Stimulated activated CD4-positive, alpha-beta T cell treated with anti-CD3 and anti-CD28 coated beads, Interleukin-2, amount 100 ng/mL, for 48 hours (primary cell): ENCODE measurements at regions not wholly inside any gene's neighbourhood (a gene's known extent, or its start where the extent isn't known, plus 50 kb on each side); places are given as distances from the start of the nearest gene placed in this dataset.

Source experiments
- DNase-seq, 2 donors: peaks; one replicate each; pipeline ENCODE4 v3.0.0-alpha.2; 2020

- no peak for DNase-seq
Observed at GRCh38 chr3:193970773-193971206, 165.2 kb upstream of the HES1 start.

- no peak for DNase-seq
Observed at GRCh38 chr3:193971261-193971751, 164.6 kb upstream of the HES1 start.

- no peak for DNase-seq
Observed at GRCh38 chr3:193971966-193972365, 164.0 kb upstream of the HES1 start.

- no peak for DNase-seq
Observed at GRCh38 chr3:193972832-193973231, 163.1 kb upstream of the HES1 start.

GRCh38 chr3:193974191-193974652, 161.7 kb upstream of the HES1 start:
- no peak for DNase-seq

GRCh38 chr3:193974671-193975535, 161.0 kb upstream of the HES1 start:
- DNase-seq, result no peak

GRCh38 chr3:193977622-193978021, 158.3 kb upstream of the HES1 start:
- no peak for DNase-seq

GRCh38 chr3:193978030-193978429, 157.9 kb upstream of the HES1 start:
- DNase-seq, result no peak

GRCh38 chr3:193978486-193978885, 157.5 kb upstream of the HES1 start:
- DNase-seq, result no peak

GRCh38 chr3:193980326-193980725, 155.6 kb upstream of the HES1 start:
- no peak for DNase-seq

- no peak for DNase-seq
Observed at GRCh38 chr3:193980905-193981304, 155.0 kb upstream of the HES1 start.

- no peak for DNase-seq
Observed at GRCh38 chr3:193981504-193981903, 154.4 kb upstream of the HES1 start.

- no peak for DNase-seq
Observed at GRCh38 chr3:193982258-193982659, 153.7 kb upstream of the HES1 start.

GRCh38 chr3:193983846-193984818, 151.8 kb upstream of the HES1 start:
- DNase-seq, result no peak

- DNase-seq, result no peak
Observed at GRCh38 chr3:193984876-193985275, 151.1 kb upstream of the HES1 start.

GRCh38 chr3:193987186-193987585, 148.8 kb upstream of the HES1 start:
- DNase-seq, result no peak

- no peak for DNase-seq
Observed at GRCh38 chr3:193989186-193989585, 146.8 kb upstream of the HES1 start.

- DNase-seq, result no peak
Observed at GRCh38 chr3:193991666-193992424, 144.1 kb upstream of the HES1 start.

- no peak for DNase-seq
Observed at GRCh38 chr3:193992425-193993037, 143.4 kb upstream of the HES1 start.

GRCh38 chr3:193996221-193996620, 139.7 kb upstream of the HES1 start:
- DNase-seq, result no peak

GRCh38 chr3:193996641-193997089, 139.3 kb upstream of the HES1 start:
- no peak for DNase-seq
